Neural progenitor cell (in vitro differentiated cells): ENCODE measurements at regions not wholly inside any gene's neighbourhood (a gene's known extent, or its start where the extent isn't known, plus 50 kb on each side); places are given as distances from the start of the nearest gene placed in this dataset.

ENCODE experiments used
- EZH2phosphoT487 ChIP-seq: fragments of 200-600 bp; sonication (generic); IDR thresholded peaks from 2 replicates; pipeline ENCODE4 v1.6.1; 2017; ENCODE audit warnings: antibody characterized with exemption
- TF ChIP-seq, protein P1 (sequence below): fragments of 200-600 bp; sonication (generic); IDR thresholded peaks from 2 replicates; pipeline ENCODE4 v1.5.1; 2017; ENCODE audit warnings: antibody characterized with exemption, mild to moderate bottlenecking

DNA sequence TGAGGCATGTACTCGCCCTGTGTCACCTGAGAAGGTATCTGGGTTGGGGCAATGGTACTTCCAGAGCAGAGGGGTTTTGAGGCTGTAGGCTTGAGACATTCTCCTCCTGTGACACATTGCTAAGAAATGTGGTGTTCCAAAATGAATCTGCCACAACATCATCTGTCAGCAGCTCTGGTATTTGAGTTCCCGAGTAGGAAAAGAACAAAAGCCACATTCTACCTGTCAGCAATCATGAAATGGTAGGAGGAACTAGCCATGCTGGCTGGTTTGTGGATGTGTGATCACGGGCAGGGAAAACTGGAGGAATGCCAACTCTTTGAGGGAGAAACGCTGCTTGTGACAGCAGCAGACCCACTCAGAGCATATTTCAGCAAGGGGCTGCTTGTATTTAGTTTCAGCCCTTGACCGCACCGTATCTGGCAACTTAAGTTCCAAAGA, 579.4 kb upstream of the TBL1XR1 start:
- TF ChIP-seq, protein P1, sequence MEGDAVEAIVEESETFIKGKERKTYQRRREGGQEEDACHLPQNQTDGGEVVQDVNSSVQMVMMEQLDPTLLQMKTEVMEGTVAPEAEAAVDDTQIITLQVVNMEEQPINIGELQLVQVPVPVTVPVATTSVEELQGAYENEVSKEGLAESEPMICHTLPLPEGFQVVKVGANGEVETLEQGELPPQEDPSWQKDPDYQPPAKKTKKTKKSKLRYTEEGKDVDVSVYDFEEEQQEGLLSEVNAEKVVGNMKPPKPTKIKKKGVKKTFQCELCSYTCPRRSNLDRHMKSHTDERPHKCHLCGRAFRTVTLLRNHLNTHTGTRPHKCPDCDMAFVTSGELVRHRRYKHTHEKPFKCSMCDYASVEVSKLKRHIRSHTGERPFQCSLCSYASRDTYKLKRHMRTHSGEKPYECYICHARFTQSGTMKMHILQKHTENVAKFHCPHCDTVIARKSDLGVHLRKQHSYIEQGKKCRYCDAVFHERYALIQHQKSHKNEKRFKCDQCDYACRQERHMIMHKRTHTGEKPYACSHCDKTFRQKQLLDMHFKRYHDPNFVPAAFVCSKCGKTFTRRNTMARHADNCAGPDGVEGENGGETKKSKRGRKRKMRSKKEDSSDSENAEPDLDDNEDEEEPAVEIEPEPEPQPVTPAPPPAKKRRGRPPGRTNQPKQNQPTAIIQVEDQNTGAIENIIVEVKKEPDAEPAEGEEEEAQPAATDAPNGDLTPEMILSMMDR = no peak
- TF ChIP-seq EZH2phosphoT487 = no peak
